CD14-positive monocyte (primary cell): ENCODE measurements at regions not wholly inside any gene's neighbourhood (a gene's known extent, or its start where the extent isn't known, plus 50 kb on each side); places are given as distances from the start of the nearest gene placed in this dataset.

Source experiments
- DNase-seq, 3 donors: peaks; one replicate each; pipeline ENCODE4 v3.0.0-alpha.2; 2011 to 2022
- H2AFZ ChIP-seq: 2 replicates; pipeline ENCODE4 v1.6.0; 2012; ENCODE audit warnings: mild to moderate bottlenecking, low read depth, low read length, inconsistent platforms; ENCODE audit not compliant: insufficient read depth, poor library complexity, severe bottlenecking
- H3K27ac ChIP-seq, 2 donors: 1 replicate in 1 of 2; 2 replicates in 1 of 2; pipeline ENCODE4 v1.5.1; 2012 to 2013; ENCODE audit warnings: low read length in 2 of 2, control low read depth in 1 of 2, inconsistent platforms in 1 of 2, low read depth in 1 of 2, mild to moderate bottlenecking in 1 of 2
- H3K27me3 ChIP-seq, 2 donors: one replicate each; pipeline versions ENCODE4 v1.6.0 to v1.6.1; 2011 to 2013; ENCODE audit warnings: low read length in 2 of 2; ENCODE audit not compliant: control insufficient read depth in 2 of 2, insufficient read depth in 2 of 2
- H3K36me3 ChIP-seq, 2 donors: replicated peaks in 1 of 2; 1 replicate in 1 of 2; 2 replicates in 1 of 2; pipeline versions ENCODE4 v1.5.1 to v1.6.1; 2012 to 2013; ENCODE audit warnings: low read length in 2 of 2, control low read depth in 1 of 2, inconsistent platforms in 1 of 2, mild to moderate bottlenecking in 1 of 2; ENCODE audit not compliant: insufficient read depth in 2 of 2, control insufficient read depth in 1 of 2
- H3K4me1 ChIP-seq, 2 donors: 1 replicate in 1 of 2; 2 replicates in 1 of 2; pipeline versions ENCODE4 v1.5.1 to v1.6.1; 2012 to 2013; ENCODE audit warnings: low read length in 2 of 2, control low read depth in 1 of 2, inconsistent platforms in 1 of 2, mild to moderate bottlenecking in 1 of 2, moderate library complexity in 1 of 2; ENCODE audit not compliant: insufficient read depth in 2 of 2, control insufficient read depth in 1 of 2
- H3K4me2 ChIP-seq: replicated peaks from 2 replicates; pipeline ENCODE3; 2012; ENCODE audit warnings: low read length, moderate library complexity, mild to moderate bottlenecking; ENCODE audit not compliant: poor library complexity, severe bottlenecking; ENCODE audit errors: extremely low read depth
- H3K4me3 ChIP-seq, 3 experiments: fragments of 200-600 bp in 1 of 3; sonication (generic) in 1 of 3; replicated peaks in 1 of 3; 1 replicate in 2 of 3; 2 replicates in 1 of 3; pipeline ENCODE4 v1.5.1; 2011 to 2013; ENCODE audit warnings: low read length in 3 of 3, mild to moderate bottlenecking in 3 of 3, control low read depth in 2 of 3, low read depth in 2 of 3, inconsistent platforms in 1 of 3, moderate library complexity in 1 of 3
- H3K79me2 ChIP-seq: 2 replicates; pipeline ENCODE4 v1.6.0; 2012; ENCODE audit warnings: mild to moderate bottlenecking, control low read depth, inconsistent platforms, low read length, moderate library complexity; ENCODE audit not compliant: insufficient read depth
- H3K9ac ChIP-seq: 2 replicates; pipeline ENCODE4 v1.6.0; 2017; ENCODE audit warnings: low read length, mild to moderate bottlenecking; ENCODE audit not compliant: insufficient read depth, poor library complexity, severe bottlenecking
- H3K9me3 ChIP-seq, 2 donors: replicated peaks in 1 of 2; 1 replicate in 1 of 2; 2 replicates in 1 of 2; pipeline versions ENCODE4 v1.5.1 to v1.6.1; 2012 to 2013; ENCODE audit warnings: low read length in 2 of 2, control low read depth in 1 of 2; ENCODE audit not compliant: control insufficient read depth in 1 of 2, insufficient read depth in 1 of 2
- H4K20me1 ChIP-seq: 2 replicates; pipeline ENCODE4 v1.6.0; 2012; ENCODE audit warnings: mild to moderate bottlenecking, low read length, control low read depth, moderate library complexity; ENCODE audit not compliant: insufficient read depth
- H3K27ac Mint-ChIP-seq, 7 donors: one replicate each; pipeline ENCODE4 v1.8.0; 2020; ENCODE audit warnings: mild to moderate bottlenecking in 7 of 7, mixed read lengths in 7 of 7, moderate library complexity in 6 of 7, inconsistent platforms in 2 of 7
- H3K27me3 Mint-ChIP-seq, 3 donors: one replicate each; pipeline ENCODE4 v1.8.0; 2021 to 2022; ENCODE audit warnings: low read depth in 3 of 3, mild to moderate bottlenecking in 3 of 3, mixed read lengths in 3 of 3, moderate library complexity in 3 of 3, inconsistent platforms in 1 of 3
- H3K36me3 Mint-ChIP-seq, 2 donors: one replicate each; pipeline ENCODE4 v1.8.0; 2020; ENCODE audit warnings: mixed read lengths in 2 of 2, inconsistent platforms in 1 of 2, mild to moderate bottlenecking in 1 of 2
- H3K4me1 Mint-ChIP-seq: one replicate; pipeline ENCODE4 v1.8.0; 2020; ENCODE audit warnings: mild to moderate bottlenecking, mixed read lengths
- H3K4me3 Mint-ChIP-seq, 2 donors: one replicate each; pipeline ENCODE4 v1.8.0; 2020; ENCODE audit warnings: mild to moderate bottlenecking in 2 of 2, mixed read lengths in 2 of 2, moderate library complexity in 1 of 2
- H3K9me3 Mint-ChIP-seq, 7 donors: one replicate each; pipeline ENCODE4 v1.8.0; 2020 to 2022; ENCODE audit warnings: mixed read lengths in 7 of 7, mild to moderate bottlenecking in 6 of 7, moderate library complexity in 6 of 7, inconsistent platforms in 2 of 7
- CTCF ChIP-seq: fragments of 200-600 bp; IDR thresholded peaks from one replicate; pipeline ENCODE4 v1.8.0; 2022; ENCODE audit warnings: antibody characterized with exemption, mild to moderate bottlenecking
- WGBS: methylation state at CpG from one replicate; pipeline ENCODE4 v1.1.5; 2013; ENCODE audit warnings: missing lambda C conversion rate; ENCODE audit not compliant: insufficient coverage; 5-methylcytosine and 5-hydroxymethylcytosine counted together
- intact Hi-C, 2 donors: fragments of 100-400 bp; cut with micrococcal nuclease; formaldehyde crosslinking; loops; one replicate each; pipeline versions ENCODE4 v1.15.0 to v1.15.1; 2023

- no peaks in the 10 kb centered on the region for H4K20me1 ChIP-seq
- no peaks in the 10 kb centered on the region for H3K36me3 ChIP-seq
- no peak overlapping the region for H3K9ac ChIP-seq
- no peak overlapping the region for H3K27ac ChIP-seq
- no peak for DNase-seq
- H2AFZ ChIP-seq = no peak overlapping the region
- Mint-ChIP-seq H3K4me3 (no peak overlapping the region), H3K36me3 (no peaks in the 10 kb centered on the region), H3K27ac (no peak overlapping the region), H3K27me3 (peaks cover 1 to 3% (median 3%) of the 10 kb centered on the region in 3 donors), H3K9me3 (peaks cover 2 to 16% (median 5%) of the 10 kb centered on the region in 7 donors), H3K4me1 (no peaks in the 10 kb centered on the region)
- 89% methylated on average over 6 of the region's 10 CpGs for WGBS
- H3K9me3 ChIP-seq = peaks cover 7 to 14% of the 10 kb centered on the region in 2 donors
- TF ChIP-seq CTCF = no peak
- H3K27me3 ChIP-seq = no peaks in the 10 kb centered on the region
- H3K4me2 ChIP-seq = no peak overlapping the region
- intact Hi-C loops = no loop called here
- H3K4me1 ChIP-seq = no peaks in the 10 kb centered on the region
- no peaks in the 10 kb centered on the region for H3K79me2 ChIP-seq
- H3K4me3 ChIP-seq = no peak overlapping the region
These were observed 1104.7 kb downstream of the BCL11B start for GRCh38 chr14:98167275-98167674.

- TF ChIP-seq CTCF = no peak
- Histone ChIP-seq H2AFZ (no peak overlapping the region), H3K79me2 (no peaks in the 10 kb centered on the region), H3K4me1 (no peaks in the 10 kb centered on the region), H3K36me3 (no peaks in the 10 kb centered on the region), H3K9ac (no peak overlapping the region), H3K4me3 (no peak overlapping the region), H3K27me3 (no peaks in the 10 kb centered on the region), H3K27ac (no peak overlapping the region), H3K4me2 (no peak overlapping the region), H3K9me3 (peaks cover 7 to 14% of the 10 kb centered on the region in 2 donors), H4K20me1 (no peaks in the 10 kb centered on the region)
- H3K4me3 Mint-ChIP-seq = no peak overlapping the region
- intact Hi-C loops = no loop called here
- 81% methylated on average over 14 of the region's 15 CpGs for WGBS
- peaks cover 0 to 3% (median 1%) of the 10 kb centered on the region in 3 donors for H3K27me3 Mint-ChIP-seq
- peaks cover 2 to 16% (median 5%) of the 10 kb centered on the region in 7 donors for H3K9me3 Mint-ChIP-seq
- no peaks in the 10 kb centered on the region for H3K4me1 Mint-ChIP-seq
- no peaks in the 10 kb centered on the region for H3K36me3 Mint-ChIP-seq
- no peak for DNase-seq
- no peak overlapping the region for H3K27ac Mint-ChIP-seq
These were observed 1104.3 kb downstream of the BCL11B start for GRCh38 chr14:98167705-98168104.
